Hepatocyte (in vitro differentiated cells): ENCODE measurements at regions not wholly inside any gene's neighbourhood (a gene's known extent, or its start where the extent isn't known, plus 50 kb on each side); places are given as distances from the start of the nearest gene placed in this dataset.

Experiments
- EZH2 ChIP-seq: fragments of 200-600 bp; sonication (generic); IDR thresholded peaks from 2 replicates; pipeline ENCODE4 v1.6.1; 2016; ENCODE audit warnings: antibody characterized with exemption, mild to moderate bottlenecking, borderline replicate concordance
- TF ChIP-seq, protein P1 (sequence below): fragments of 200-600 bp; sonication (generic); IDR thresholded peaks from 2 replicates; pipeline ENCODE4 v1.5.1; 2016; ENCODE audit warnings: antibody characterized with exemption, mild to moderate bottlenecking; ENCODE audit not compliant: poor library complexity

- TF ChIP-seq, protein P1, sequence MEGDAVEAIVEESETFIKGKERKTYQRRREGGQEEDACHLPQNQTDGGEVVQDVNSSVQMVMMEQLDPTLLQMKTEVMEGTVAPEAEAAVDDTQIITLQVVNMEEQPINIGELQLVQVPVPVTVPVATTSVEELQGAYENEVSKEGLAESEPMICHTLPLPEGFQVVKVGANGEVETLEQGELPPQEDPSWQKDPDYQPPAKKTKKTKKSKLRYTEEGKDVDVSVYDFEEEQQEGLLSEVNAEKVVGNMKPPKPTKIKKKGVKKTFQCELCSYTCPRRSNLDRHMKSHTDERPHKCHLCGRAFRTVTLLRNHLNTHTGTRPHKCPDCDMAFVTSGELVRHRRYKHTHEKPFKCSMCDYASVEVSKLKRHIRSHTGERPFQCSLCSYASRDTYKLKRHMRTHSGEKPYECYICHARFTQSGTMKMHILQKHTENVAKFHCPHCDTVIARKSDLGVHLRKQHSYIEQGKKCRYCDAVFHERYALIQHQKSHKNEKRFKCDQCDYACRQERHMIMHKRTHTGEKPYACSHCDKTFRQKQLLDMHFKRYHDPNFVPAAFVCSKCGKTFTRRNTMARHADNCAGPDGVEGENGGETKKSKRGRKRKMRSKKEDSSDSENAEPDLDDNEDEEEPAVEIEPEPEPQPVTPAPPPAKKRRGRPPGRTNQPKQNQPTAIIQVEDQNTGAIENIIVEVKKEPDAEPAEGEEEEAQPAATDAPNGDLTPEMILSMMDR: no peak
- no peak for TF ChIP-seq EZH2
Measured at GRCh38 chr1:244187310-244187709, 136.2 kb downstream of the ZBTB18 start.
